ENCODE measurements at regions not wholly inside any gene's neighbourhood (a gene's known extent, or its start where the extent isn't known, plus 50 kb on each side); places are given as distances from the start of the nearest gene placed in this dataset.

DNA sequence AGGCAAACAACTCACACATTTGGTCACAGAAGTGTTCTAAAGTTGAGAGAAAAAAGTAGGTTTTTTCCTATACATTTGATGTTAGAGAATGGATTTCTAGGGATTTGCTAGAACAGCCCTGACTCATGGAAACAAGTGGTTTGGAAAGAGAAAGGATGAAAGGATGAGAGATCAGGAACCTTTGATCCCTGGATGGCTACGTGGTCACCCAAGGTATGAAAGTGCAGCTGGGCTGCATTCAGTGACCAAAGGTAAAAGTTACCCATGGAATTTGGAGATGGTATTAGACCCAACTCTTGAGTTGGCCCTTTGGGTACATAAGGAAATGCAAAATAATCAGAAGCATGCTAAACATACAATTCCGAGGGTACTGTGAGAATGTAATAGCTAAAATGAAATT is 61.3 kb upstream of the SPIN1 start:
- no peak for DNase-seq (ENCODE audit: low spot score)
- intact Hi-C loops (cut with DNase I) = no loop called here

DNA sequence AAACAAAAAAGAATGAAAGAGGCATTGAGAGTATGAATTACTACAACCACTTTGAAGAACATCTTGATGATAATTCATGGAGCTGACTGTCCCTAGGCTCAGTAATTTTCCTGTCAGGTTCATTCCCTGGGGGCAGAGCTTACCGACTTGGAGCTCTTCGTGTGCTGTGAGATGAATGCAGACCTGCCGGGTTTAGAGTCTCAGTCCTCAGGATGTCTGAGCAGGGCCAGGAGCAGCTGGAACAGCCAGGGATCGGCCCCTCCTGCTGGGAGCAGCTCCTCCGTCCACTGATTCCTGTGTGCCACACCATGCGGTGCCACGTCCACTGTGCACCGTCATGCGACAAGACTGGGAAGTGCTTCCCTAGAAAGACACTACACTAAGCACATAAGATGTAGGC is 62.2 kb upstream of the SPIN1 start:
- no peak for DNase-seq (ENCODE audit: low spot score)
- intact Hi-C loops (cut with DNase I) = no loop called here

DNA sequence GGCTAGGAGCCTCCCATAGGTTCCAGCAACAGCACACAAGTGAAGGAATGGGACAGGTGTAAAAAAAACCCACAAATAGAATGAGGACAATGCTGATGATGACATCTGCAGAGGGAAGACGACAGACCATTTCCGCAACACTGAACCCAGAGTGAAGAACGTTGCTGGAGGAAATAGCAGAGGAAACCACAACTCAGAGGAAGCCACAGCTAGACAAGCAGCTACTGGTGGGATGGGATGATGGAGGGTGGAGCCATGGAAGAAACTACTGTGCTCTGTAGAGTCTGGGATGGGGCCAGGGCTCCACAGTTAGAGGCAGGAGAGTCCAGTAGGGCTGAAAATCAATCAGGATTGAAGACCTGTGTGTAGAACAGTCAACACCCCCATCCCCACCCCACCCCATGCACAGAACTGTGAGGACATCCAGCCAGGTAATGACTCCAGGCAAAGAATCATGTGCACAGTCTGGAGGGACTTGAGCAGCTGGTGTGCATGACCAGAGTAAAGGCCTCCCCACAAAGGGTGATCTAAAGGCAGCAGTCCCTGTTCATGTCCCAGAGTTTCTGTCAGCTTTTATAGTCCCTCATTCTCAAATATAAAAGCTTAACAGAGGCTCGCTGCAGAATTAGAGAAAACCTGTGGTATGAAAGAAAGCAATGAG is 65.2 kb upstream of the SPIN1 start:
- peak; percentile 4 for DNase-seq (ENCODE audit: low spot score)
- intact Hi-C loops (cut with DNase I) = no loop called here

DNA sequence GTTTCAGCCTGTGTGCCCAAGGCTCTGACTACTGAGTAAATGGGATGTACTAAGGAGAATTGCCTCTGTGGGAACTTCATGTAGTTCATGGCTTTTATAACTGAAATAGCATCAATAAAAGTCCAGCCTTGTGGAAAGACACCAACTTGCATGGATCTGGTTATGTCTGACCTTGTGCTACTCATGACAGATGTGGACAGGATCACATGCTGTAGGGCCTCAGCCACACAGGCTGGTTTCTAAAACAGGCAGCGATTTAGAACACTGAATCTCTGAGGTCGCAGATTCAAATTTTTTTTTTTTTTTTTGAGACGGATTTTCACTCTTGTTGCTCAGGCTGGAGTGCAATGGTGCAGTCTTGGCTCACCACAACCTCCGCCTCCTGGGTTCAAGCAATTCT is 66.5 kb upstream of the SPIN1 start:
- intact Hi-C loops (cut with DNase I) = no loop called here
- no peak for DNase-seq (ENCODE audit: low spot score)

DNA sequence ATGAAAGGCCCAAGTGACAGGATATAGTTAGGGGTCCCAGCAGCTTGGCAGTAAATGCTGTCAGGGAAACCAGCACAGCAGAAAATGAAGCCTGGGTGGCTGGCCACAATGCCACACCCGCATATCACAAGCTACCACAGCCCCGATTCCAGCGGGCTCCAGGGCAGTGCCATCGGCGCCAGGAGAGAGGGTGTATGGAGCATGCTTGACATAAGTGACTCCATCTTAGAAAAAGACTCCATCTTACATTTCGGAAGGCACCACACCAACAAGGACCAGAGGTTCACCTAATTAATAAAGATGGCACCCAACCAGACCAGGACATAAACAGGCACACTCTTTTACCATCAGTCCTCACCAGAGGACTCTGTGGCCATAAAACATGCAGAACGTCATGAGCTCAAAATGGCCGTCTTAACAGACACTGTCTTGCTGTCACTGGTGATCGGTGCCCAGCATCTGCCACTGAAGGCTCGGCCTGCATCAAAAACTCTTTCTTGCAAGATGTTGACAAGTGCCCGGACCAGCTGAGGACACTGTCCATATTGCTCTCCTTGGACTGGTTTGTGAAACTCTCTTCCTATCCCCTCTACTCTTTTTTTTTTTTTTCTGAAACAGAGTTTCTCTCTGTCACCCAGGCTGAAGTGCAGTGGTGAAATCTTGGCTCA is 67.4 kb upstream of the SPIN1 start:
- intact Hi-C loops (cut with DNase I) = no loop called here
- no peak for DNase-seq (ENCODE audit: low spot score)

DNA sequence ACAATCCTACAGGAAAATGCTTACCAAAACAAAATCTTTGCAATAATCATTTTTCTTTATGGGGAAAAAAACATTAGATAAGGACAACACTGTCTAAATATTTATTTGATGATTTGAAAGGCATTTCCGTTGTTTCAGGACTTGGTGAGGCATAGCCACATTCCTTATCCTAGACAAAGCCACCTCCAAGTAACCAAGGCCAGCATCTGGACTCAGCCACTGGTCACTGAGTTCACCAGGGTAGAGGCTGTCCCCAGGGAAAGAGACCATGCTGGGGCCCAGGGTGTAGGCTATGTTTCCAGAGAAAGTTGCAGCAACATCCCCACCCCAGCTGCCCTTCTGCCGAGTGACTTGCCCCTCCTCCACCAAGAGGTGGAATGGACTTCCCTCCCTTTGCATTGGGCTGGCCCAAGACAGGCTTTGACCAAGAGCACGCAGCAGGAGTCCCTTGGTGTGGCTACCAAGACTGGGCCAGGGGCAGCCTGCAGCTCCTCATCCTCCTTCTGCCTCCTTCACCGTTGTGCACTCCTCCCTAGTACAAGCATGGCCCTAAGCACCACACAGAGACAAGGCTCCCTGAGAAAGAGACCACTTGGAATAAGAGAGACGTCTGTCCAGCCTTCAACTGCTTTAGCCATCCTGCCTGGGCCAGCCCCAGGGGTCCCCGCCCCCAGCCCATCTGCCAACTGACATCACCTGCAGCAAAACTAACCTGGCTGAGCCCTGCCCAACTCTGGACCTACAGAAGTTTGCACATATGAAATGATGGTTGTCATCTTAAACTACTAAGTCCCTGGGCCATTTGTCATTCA is 68.1 kb upstream of the SPIN1 start:
- intact Hi-C loops (cut with DNase I) = no loop called here
- peak; percentile 34 for DNase-seq (ENCODE audit: low spot score)

DNA sequence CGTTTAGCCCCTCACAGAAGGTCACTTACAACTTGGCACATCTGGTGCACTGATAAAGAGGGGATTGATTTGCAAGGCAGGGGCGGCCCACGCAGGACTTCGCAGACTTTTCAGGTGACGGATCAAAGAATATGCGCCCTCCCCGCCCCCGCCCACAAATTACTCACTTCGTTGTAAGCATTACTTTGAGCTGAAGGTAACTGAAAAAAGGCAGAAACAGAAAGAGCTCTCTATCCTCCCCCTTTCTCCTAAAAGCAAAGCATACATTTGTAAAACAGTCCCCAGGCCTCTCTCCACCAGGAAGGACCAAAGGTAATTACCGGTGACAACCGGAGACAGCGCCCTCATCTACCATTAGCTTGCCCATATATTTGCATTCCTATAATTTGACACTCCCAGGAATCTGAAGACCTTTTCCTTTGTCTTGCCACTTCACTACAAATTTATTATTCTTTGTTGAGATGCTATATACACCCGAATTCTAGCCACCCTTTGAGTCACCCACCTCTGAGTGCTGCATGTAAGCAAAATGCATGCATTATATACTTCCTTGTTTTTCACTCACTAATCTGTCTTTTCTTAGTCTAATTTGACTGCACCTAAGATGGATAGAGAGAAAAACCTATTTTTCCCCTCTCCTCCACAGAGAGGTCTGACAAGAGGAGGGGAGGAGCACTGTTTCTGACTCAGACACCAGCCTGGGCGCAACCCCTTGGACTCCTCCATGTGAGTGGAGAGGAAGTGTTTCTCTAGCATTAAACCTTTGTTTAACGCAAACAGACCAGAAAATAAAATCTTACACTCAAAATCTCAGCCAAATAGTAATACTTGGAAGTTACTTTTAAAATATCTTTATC is 74.7 kb upstream of the SPIN1 start:
- DNase-seq (ENCODE audit: low spot score) = no peak
- intact Hi-C loops (cut with DNase I) = no loop called here

DNA sequence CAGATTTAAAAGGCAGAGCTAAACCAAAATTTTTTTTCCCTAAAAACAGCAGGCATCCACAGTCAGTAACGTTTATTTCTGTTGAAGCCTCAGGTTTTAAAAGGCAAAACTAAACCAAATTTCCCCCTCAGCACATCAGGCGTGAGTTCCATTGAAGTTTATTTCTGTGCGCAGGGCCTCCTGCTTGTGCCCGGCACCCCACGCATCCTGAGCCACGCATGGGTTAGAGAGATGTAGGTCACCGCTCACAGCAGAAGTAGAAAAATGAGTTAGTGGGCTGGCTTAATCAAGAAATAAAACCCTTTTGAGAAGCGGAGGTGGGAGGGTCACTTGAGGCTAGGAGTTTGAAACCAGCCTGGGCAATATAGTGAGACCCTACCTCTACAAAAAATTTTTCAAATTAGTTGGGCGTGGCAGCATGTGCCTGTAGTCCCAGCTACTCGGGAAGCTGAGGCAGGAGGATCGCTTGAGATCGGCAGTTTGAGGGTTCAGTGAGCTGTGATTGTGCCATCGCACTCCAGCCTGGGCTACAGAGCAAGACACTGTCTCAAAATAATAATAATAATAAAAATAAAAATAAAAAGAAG is 75.6 kb upstream of the SPIN1 start:
- no peak for DNase-seq (ENCODE audit: low spot score)

DNA sequence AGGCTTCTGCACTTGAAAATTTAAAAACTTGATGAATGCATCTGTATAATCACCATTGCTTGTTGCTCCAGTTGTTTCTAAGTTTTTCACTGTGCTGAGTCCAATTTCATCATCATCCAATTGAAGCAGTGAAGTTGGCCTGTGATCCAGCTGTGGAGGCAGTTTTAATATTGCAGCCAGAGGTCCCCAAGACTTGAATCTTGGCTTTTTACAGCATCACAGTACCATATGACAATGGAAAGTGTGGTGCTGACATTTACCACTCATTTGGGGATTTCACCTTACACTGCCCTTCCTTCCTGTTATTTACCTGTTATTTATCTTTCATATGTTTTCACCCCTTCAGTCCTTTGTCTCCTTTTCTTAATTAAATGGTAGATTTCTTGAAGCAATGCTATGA is 76.2 kb upstream of the SPIN1 start:
- intact Hi-C loops (cut with DNase I) = no loop called here
- no peak for DNase-seq (ENCODE audit: low spot score)

More for the DNA sequence above, 75.6 kb upstream of the SPIN1 start:
- intact Hi-C loops (cut with DNase I) = no loop called here

DNA sequence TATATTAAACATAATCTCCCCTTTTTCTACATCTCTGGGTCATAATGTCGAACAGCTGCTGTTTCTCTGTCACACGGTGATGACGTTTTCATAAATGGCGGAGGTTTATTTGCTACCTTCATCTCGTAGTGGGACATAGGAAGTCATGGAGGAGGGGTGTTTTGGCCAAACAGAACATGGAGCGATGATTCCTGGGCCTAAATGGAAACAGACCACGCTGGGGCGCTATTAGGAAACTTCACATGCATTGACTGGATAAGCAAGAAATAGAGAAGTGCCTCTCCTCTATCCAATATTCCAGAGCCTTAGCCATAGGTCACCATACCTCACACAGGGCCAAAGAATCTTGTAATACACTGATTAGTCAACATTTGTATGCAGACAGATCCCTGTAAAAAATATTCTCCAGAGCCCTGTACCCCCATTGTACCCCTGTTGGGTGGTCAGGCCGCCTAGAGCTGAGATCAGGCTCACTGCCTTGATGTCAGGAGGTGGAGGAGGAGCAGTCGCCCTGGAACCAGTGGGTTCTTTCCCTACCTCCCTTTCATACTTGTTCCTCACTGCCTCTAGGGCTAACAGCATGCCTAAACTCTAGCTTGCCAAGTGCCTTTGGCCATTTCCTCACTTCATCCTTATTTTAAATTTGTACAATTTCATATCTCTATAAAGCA is 77.8 kb upstream of the SPIN1 start:
- intact Hi-C loops (cut with DNase I) = no loop called here
- peak; percentile 6 for DNase-seq (ENCODE audit: low spot score)

DNA sequence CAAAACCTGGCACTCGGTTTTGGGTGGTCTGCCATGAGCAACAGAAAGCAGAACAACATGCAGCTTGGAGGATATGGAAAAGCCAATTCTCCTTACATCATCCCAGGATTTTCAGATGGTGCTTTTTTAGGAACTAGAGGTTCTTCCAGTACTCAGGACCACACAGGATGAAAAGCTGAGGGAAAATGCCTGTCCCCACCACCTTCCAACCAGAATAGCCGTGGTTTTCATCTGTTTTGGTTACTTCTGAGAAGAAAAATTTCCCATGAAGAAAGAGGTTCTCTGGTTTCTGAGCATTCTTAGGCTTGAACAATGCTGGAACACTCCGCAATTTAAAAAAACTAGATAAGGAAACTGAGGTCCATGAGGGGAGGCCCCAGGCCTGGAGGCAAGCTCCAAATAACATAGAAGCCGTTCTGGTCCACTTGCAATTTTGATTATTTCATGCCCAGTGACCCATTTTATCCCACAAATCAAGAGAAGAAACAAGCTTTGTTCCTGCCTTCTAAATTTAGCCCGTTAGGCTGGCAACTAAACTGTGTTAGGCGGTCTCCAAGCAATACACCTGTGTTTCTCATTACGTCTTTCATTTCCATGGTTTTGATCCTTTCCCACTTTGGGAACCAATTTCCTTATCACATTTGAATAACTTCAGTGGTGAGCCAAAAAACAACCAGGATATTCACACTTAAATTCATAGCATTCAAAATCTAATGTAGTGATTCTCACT is 79.2 kb upstream of the SPIN1 start:
- DNase-seq (ENCODE audit: low spot score) = peak; percentile 3
- intact Hi-C loops (cut with DNase I) = no loop called here

DNA sequence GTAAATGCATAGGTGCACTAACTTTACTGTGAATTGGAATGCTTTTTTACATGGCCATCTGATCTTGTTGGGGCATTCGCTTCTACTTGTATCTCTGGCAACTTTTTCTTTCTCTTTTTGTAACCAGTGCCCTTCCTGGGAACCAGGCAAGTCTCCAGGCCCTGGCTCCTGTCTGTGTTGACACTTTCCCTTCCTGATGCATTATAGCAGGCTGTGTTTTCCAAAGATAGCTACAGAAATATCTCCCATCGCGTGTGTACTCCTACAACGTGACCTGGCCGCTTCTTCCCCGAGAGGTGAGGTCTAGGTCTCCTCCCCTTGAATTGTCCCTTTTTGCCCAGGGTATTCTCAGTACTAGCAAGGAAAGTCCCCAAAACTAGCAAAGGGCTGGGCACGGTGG is 81.1 kb upstream of the SPIN1 start:
- intact Hi-C loops (cut with DNase I) = no loop called here
- DNase-seq (ENCODE audit: low spot score) = peak; percentile 15

DNA sequence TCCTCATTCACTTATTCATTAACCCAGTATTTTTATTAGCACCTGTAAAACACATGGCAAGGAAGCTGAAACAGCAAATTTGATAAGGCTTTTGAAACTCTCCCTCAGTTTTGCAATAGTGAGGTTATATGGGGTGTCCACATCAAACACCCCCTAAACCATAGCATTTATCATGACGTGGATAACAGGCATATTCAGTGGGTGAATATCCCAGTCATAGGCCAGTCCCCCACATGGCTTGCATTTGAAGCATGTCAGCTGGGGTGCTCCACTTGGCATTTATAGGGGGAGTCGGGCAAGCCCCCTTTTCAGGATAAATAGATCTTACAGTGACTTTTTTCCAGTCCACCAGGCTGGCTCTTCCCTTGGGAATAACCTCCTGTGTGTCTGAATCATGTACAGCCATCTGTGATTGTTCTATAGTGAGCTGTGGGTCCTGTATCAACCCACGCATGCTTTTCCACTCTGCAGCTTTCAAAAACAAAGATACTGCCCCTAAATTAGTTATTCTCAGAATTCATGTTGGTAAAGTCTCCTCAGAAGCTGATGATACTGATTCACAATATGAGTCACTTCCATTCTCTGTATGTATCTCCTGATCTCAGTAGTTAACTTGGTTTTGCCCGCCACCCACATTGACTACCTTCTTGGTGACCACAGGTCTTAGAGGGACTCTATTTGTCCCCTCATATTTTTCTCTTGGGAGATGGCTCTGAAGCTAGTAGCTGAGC is 84.4 kb upstream of the SPIN1 start:
- no peak for DNase-seq (ENCODE audit: low spot score)
- intact Hi-C loops (cut with DNase I) = no loop called here

DNA sequence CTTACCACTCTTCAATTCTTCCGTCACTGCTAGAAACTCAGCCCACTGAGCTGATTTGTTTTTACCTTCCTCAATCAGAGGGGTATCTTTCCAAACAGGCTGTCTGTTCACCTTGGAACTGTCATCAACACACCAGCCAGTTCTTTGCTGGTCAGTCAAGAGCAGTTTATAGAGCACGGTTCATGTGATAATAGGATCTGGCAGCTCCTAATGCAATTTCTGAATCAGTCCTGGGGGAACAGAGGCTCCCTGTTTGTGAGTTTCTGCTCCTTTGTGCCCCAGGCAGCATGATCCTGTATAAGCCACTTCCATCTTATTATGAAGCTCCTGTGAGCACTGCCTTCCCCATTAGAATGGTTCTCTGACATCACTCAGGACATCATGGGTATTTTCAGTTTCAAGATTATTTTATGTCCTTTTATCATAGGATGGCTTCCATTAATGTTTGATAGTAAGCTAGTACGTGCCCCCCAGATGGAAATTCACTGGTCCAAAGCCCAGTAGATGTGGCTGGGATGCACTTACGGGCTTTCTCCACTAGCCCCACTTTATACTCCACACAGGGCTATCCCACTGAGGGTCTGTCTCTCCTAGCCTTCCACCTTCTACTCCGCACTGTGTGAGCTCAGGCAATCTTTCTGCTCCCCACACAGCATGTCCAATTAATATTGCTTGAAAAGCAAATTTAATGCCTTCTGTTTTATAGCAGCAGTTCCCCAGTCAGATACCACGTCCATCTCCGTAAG is 85.5 kb upstream of the SPIN1 start:
- DNase-seq (ENCODE audit: low spot score) = peak; percentile 3
- intact Hi-C loops (cut with DNase I) = no loop called here

DNA sequence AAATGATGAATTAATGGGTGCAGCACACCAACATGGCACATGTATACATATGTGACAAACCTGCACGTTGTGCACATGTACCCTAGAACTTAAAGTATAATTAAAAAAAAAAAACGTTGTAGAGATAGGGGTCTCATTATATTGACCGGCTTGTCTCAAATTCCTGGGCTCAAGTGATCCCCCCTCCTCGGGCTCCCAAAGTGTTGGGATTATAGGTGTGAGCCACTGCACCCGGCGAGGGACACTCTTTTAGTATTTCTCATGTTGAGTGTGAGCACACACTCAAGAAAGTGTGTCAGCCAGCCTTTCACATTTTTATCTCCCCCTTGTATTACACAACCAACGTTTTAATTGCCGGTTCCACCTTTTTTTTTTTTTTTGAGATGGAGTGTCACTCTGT is 87.7 kb upstream of the SPIN1 start:
- no peak for DNase-seq (ENCODE audit: low spot score)
- intact Hi-C loops (cut with DNase I) = no loop called here

DNA sequence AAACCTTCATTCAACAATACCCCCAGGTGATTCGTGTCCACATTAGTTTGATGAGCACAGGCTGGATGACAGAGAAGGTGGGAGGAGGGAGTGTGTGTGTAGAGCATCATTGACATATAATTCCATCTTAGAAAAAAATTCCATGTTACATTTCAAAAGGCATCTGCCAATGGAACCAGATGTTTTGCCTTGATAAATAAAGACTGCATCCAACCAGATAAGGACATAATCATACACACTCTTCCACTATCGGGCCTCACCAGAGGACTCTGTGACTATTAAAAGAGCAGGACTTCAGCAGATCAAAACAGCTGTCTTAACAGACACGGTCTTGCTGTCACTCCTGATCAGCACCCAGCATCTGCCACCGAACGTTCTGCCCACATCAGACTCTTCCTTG is 96.4 kb upstream of the SPIN1 start:
- intact Hi-C loops (cut with DNase I) = no loop called here
- peak; percentile 29 for DNase-seq (ENCODE audit: low spot score)

DNA sequence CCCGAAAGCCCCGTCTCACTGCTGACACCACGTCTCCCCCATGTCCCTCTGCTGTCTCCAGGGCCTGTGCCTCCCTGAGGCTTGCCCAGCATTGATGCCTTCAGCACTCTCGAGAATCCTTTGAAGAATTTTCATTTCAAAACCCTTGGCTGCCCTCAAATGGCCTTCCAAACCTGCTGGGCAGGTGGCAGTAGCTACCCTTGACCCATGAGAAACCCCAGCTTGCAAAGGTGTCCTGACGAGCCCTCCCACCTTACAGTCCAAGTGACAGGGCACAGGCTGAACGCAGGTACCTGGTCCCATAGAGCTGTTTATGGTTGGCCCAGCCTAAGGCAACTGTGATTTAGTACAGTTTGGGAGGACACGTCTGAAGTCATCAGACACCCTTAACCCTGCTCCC is 97.2 kb upstream of the SPIN1 start:
- intact Hi-C loops (cut with DNase I) = no loop called here
- peak; percentile 50 for DNase-seq (ENCODE audit: low spot score)
